Endothelial cell of umbilical vein (primary cell): ENCODE measurements at regions not wholly inside any gene's neighbourhood (a gene's known extent, or its start where the extent isn't known, plus 50 kb on each side); places are given as distances from the start of the nearest gene placed in this dataset.

Source experiments
- BruUV-seq: library from RNA; stranded (reverse); fragments of 400-500 nt; replicated peaks from 2 replicates; lab custom pipeline; 2021; lab: Mats Ljungman, UMichigan
- CTCF ChIA-PET: fragments of 300-600, 350-600 bp; sonication (Branson Sonifier 250); formaldehyde crosslinking; loops from one replicate; lab custom pipeline; 2021; ENCODE audit warnings: antibody characterized with exemption, inconsistent platforms; lab: Charles Lee
- POLR2A ChIA-PET: fragments of 300-600, 350-600 bp; sonication (Branson Sonifier 250); formaldehyde crosslinking; loops from one replicate; lab custom pipeline; 2021; ENCODE audit warnings: antibody characterized with exemption, inconsistent platforms; lab: Charles Lee
- DNase-seq: peaks from one replicate; pipeline ENCODE4 v3.0.0-alpha.2; 2011; ENCODE audit warnings: low read depth, low spot score
- FAIRE-seq: peaks from 2 replicates; lab custom pipeline; 2011; peaks lifted over from hg19 to GRCh38; lab: Jason Lieb, UNC
- H2AFZ ChIP-seq: 2 replicates; pipeline ENCODE4 v1.6.0; 2012; ENCODE audit warnings: low read depth, low read length, control low read depth, inconsistent platforms
- H3K27ac ChIP-seq: 2 replicates; pipeline ENCODE4 v1.5.1; 2011; ENCODE audit warnings: low read depth, mild to moderate bottlenecking, control low read depth, low read length, moderate library complexity; ENCODE audit not compliant: insufficient read depth
- H3K27me3 ChIP-seq, 2 experiments: 2 replicates each; pipeline versions ENCODE4 v1.6.0 to v1.6.1; 2011; ENCODE audit warnings: low read length in 2 of 2, mixed read lengths in 1 of 2; ENCODE audit not compliant: control insufficient read depth in 2 of 2, insufficient read depth in 2 of 2
- H3K36me3 ChIP-seq, 2 experiments: 2 replicates in 1 of 2; 3 replicates in 1 of 2; pipeline ENCODE4 v1.5.1; 2011; ENCODE audit warnings: low read length in 2 of 2, mild to moderate bottlenecking in 1 of 2, moderate library complexity in 1 of 2; ENCODE audit not compliant: control insufficient read depth in 2 of 2, insufficient read depth in 2 of 2; ENCODE audit errors: extremely low read depth in 1 of 2
- H3K4me1 ChIP-seq: 3 replicates; pipeline ENCODE4 v1.5.1; 2011; ENCODE audit warnings: mild to moderate bottlenecking, low read length; ENCODE audit not compliant: control insufficient read depth, insufficient read depth; ENCODE audit errors: extremely low read depth
- H3K4me2 ChIP-seq: 2 replicates; pipeline ENCODE4 v1.6.1; 2011; ENCODE audit warnings: low read length, control low read depth, mixed read lengths; ENCODE audit not compliant: insufficient read depth
- H3K4me3 ChIP-seq, 3 experiments: fragments of 200-600 bp in 1 of 3; sonication (generic), shearing (Covaris generic) in 1 of 3; replicated peaks in 1 of 3; 2 replicates each; pipeline ENCODE4 v1.5.1; 2011 to 2016; ENCODE audit warnings: control low read depth in 3 of 3, low read length in 3 of 3, mild to moderate bottlenecking in 2 of 3, inconsistent platforms in 1 of 3, low read depth in 1 of 3, moderate library complexity in 1 of 3; ENCODE audit not compliant: insufficient read depth in 1 of 3
- H3K79me2 ChIP-seq: 2 replicates; pipeline ENCODE4 v1.6.0; 2012; ENCODE audit warnings: low read length, inconsistent platforms; ENCODE audit not compliant: control insufficient read depth, insufficient read depth
- H3K9ac ChIP-seq: replicated peaks from 2 replicates; pipeline ENCODE3; 2011; ENCODE audit warnings: low read length, control low read depth; ENCODE audit not compliant: insufficient read depth; ENCODE audit errors: extremely low read depth
- H3K9me1 ChIP-seq: replicated peaks from 3 replicates; pipeline ENCODE4 v1.6.0; 2011; ENCODE audit warnings: mild to moderate bottlenecking, low read length; ENCODE audit not compliant: control insufficient read depth, insufficient read depth; ENCODE audit errors: extremely low read depth
- H3K9me3 ChIP-seq: replicated peaks from 2 replicates; pipeline ENCODE4 v1.5.1; 2012; ENCODE audit warnings: low read length, inconsistent platforms; ENCODE audit not compliant: control insufficient read depth, insufficient read depth
- H4K20me1 ChIP-seq: replicated peaks from 2 replicates; pipeline ENCODE3; 2011; ENCODE audit warnings: mild to moderate bottlenecking, low read length; ENCODE audit not compliant: control insufficient read depth, insufficient read depth; ENCODE audit errors: extremely low read depth
- CTCF ChIP-seq, 2 donors: IDR thresholded peaks; 1 replicate in 1 of 2; 2 replicates in 1 of 2; pipeline ENCODE4 v1.5.1; 2011; ENCODE audit warnings: low read length in 2 of 2, mild to moderate bottlenecking in 2 of 2, moderate library complexity in 2 of 2, control low read depth in 1 of 2, inconsistent platforms in 1 of 2, low read depth in 1 of 2; ENCODE audit not compliant: insufficient read depth in 1 of 2; ENCODE audit errors: extremely low read depth in 1 of 2
- EZH2 ChIP-seq: IDR thresholded peaks from 2 replicates; pipeline ENCODE4 v1.6.1; 2012; ENCODE audit warnings: borderline replicate concordance, low read depth, mild to moderate bottlenecking, moderate library complexity, low read length, inconsistent platforms; ENCODE audit not compliant: severe bottlenecking
- FOS ChIP-seq: IDR thresholded peaks from 2 replicates; pipeline ENCODE4 v1.6.1; 2011; ENCODE audit warnings: mild to moderate bottlenecking, low read length, moderate library complexity, borderline replicate concordance; ENCODE audit not compliant: insufficient read depth
- GATA2 ChIP-seq: IDR thresholded peaks from 2 replicates; pipeline ENCODE4 v1.7.0; 2011; ENCODE audit warnings: low read depth, mild to moderate bottlenecking, moderate library complexity, mixed read lengths, low read length; ENCODE audit not compliant: insufficient read length, insufficient read depth
- JUN ChIP-seq: IDR thresholded peaks from 2 replicates; pipeline ENCODE4 v1.6.1; 2011; ENCODE audit warnings: borderline replicate concordance, low read depth; ENCODE audit not compliant: insufficient read length, insufficient read depth
- MYC ChIP-seq: IDR thresholded peaks from one replicate; pipeline ENCODE4 v1.6.1; 2011; ENCODE audit warnings: mild to moderate bottlenecking, low read depth, low read length
- POLR2A ChIP-seq: IDR thresholded peaks from 2 replicates; pipeline ENCODE4 v1.6.1; 2012; ENCODE audit warnings: low read depth, mild to moderate bottlenecking, control low read depth, low read length
- POLR2AphosphoS5 ChIP-seq: IDR thresholded peaks from 2 replicates; pipeline ENCODE4 v1.6.1; 2012; ENCODE audit warnings: low read depth, mild to moderate bottlenecking, control low read depth, low read length, moderate library complexity; ENCODE audit not compliant: insufficient read depth
- dilution Hi-C: fragments of 300-500 bp; cut with MboI; formaldehyde crosslinking; loops from one replicate; pipeline ENCODE4 v1.15.0; 2019; ENCODE audit warnings: low sequenced_read_pairs; ENCODE audit not compliant: extremely low pct_ligation_motif_present
- intact Hi-C: fragments of 100-400 bp; cut with micrococcal nuclease; formaldehyde crosslinking; loops from one replicate; pipeline ENCODE4 v1.10.0; 2022
- TF ChIP-seq, protein P1 (sequence below): IDR thresholded peaks from 2 replicates; pipeline ENCODE4 v1.6.1; 2011; ENCODE audit not compliant: insufficient read depth, insufficient read length

- no peaks in the 10 kb centered on the region for H4K20me1 ChIP-seq
- ChIA-PET POLR2A (no interaction called here), CTCF (interaction anchor here (0.7 to 1.4 kb wide), 4 partner anchors 17 to 28 kb away, joined by 3 to 4 read pairs (median 4); no protein-coding TSS in a partner anchor)
- H3K9me1 ChIP-seq, result no peaks in the 10 kb centered on the region
- H3K4me1 ChIP-seq, result peaks cover 9% of the 10 kb centered on the region
- no TSS peak for BruUV-seq
- H3K4me2 ChIP-seq, result no peak overlapping the region
- dilution Hi-C loops (no loop called here), intact Hi-C loops (no loop called here)
- H3K9ac ChIP-seq, result no peak overlapping the region
- H2AFZ ChIP-seq, result no peak overlapping the region
- no peak overlapping the region for H3K4me3 ChIP-seq
- H3K27me3 ChIP-seq, result no peaks in the 10 kb centered on the region
- H3K79me2 ChIP-seq, result no peaks in the 10 kb centered on the region
- TF ChIP-seq JUN (no peak), GATA2 (no peak), EZH2 (no peak), POLR2A (no peak), POLR2AphosphoS5 (no peak), MYC (no peak), CTCF (IDR thresholded peaks at IDR 0.05; ENCODE audit: extremely low read depth in 1 of 2, insufficient read depth in 1 of 2, low read depth in 1 of 2, low read length in 2 of 2) (no peak), FOS (no peak)
- TF ChIP-seq, protein P1, sequence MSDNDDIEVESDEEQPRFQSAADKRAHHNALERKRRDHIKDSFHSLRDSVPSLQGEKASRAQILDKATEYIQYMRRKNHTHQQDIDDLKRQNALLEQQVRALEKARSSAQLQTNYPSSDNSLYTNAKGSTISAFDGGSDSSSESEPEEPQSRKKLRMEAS, result no peak
- no peak overlapping the region for H3K27ac ChIP-seq
- H3K36me3 ChIP-seq, result no peaks in the 10 kb centered on the region
- DNase-seq, result no peak
- no peak for FAIRE-seq
- no peaks in the 10 kb centered on the region for H3K9me3 ChIP-seq
Observed at GRCh38 chr6:152920016-152920415, 62.8 kb downstream of the FBXO5 start.
